H1 (cell line): ENCODE measurements at regions not wholly inside any gene's neighbourhood (a gene's known extent, or its start where the extent isn't known, plus 50 kb on each side); places are given as distances from the start of the nearest gene placed in this dataset.

ENCODE experiments used
- CTCF ChIA-PET: fragments of 300-600 bp; sonication (Branson Sonifier 250); formaldehyde crosslinking; loops from one replicate; lab custom pipeline; 2021; ENCODE audit not compliant: partially characterized antibody; lab: Charles Lee
- POLR2A ChIA-PET: fragments of 300-600 bp; sonication (Branson Sonifier 250); formaldehyde crosslinking; loops from one replicate; lab custom pipeline; 2021; ENCODE audit warnings: inconsistent platforms; ENCODE audit not compliant: partially characterized antibody; lab: Charles Lee
- DNase-seq, 2 experiments: peaks; one replicate each; pipeline versions ENCODE4 v3.0.0 to v3.0.0-alpha.2; 2010 to 2022; ENCODE audit warnings: low spot score in 2 of 2, low read depth in 1 of 2, mixed read lengths in 1 of 2
- FAIRE-seq: peaks from 2 replicates; lab custom pipeline; 2011; peaks lifted over from hg19 to GRCh38; lab: Jason Lieb, UNC
- H2AFZ ChIP-seq: 2 replicates; pipeline ENCODE4 v1.8.1; 2012; ENCODE audit warnings: low read length, inconsistent platforms
- H2AK5ac ChIP-seq: 2 replicates; pipeline ENCODE4 v1.6.1; 2013; ENCODE audit warnings: low read depth, low read length
- H2BK120ac ChIP-seq: replicated peaks from 2 replicates; pipeline ENCODE3; 2013; ENCODE audit warnings: low read depth, low read length, inconsistent platforms
- H2BK12ac ChIP-seq: 2 replicates; pipeline ENCODE4 v1.6.1; 2013; ENCODE audit warnings: low read depth, low read length
- H2BK15ac ChIP-seq: 2 replicates; pipeline ENCODE4 v1.6.1; 2013; ENCODE audit warnings: low read length
- H2BK20ac ChIP-seq: 2 replicates; pipeline ENCODE4 v1.6.1; 2013; ENCODE audit warnings: low read length
- H2BK5ac ChIP-seq: 2 replicates; pipeline ENCODE4 v1.6.1; 2013; ENCODE audit warnings: low read depth, low read length
- H3K14ac ChIP-seq: 2 replicates; pipeline ENCODE4 v1.6.1; 2013; ENCODE audit warnings: inconsistent platforms; ENCODE audit not compliant: insufficient read length
- H3K18ac ChIP-seq: 2 replicates; pipeline ENCODE4 v1.6.1; 2013; ENCODE audit warnings: low read length; ENCODE audit errors: extremely low read depth
- H3K23ac ChIP-seq: 2 replicates; pipeline ENCODE4 v1.6.1; 2013; ENCODE audit warnings: inconsistent platforms; ENCODE audit not compliant: insufficient read length
- H3K23me2 ChIP-seq: 2 replicates; pipeline ENCODE4 v1.6.1; 2013; ENCODE audit warnings: low read depth, low read length
- H3K27ac ChIP-seq: 2 replicates; pipeline ENCODE4 v1.6.1; 2011; ENCODE audit warnings: low read depth, low read length, inconsistent platforms
- H3K27me3 ChIP-seq, 4 experiments: replicated peaks in 1 of 4; 1 replicate in 1 of 4; 2 replicates in 3 of 4; pipeline versions ENCODE4 v1.6.1 to v1.8.1; 2011 to 2013; ENCODE audit warnings: low read length in 3 of 4, mild to moderate bottlenecking in 3 of 4, inconsistent platforms in 2 of 4, mixed read lengths in 2 of 4, moderate library complexity in 1 of 4; ENCODE audit not compliant: control insufficient read depth in 3 of 4, insufficient read depth in 3 of 4; ENCODE audit errors: extremely low read depth in 1 of 4
- H3K36me3 ChIP-seq, 4 experiments: 2 replicates each; pipeline versions ENCODE4 v1.6.1 to v1.8.1; 2011 to 2013; ENCODE audit warnings: mild to moderate bottlenecking in 4 of 4, low read length in 3 of 4, moderate library complexity in 2 of 4, control low read depth in 1 of 4, inconsistent platforms in 1 of 4; ENCODE audit not compliant: insufficient read depth in 4 of 4, control insufficient read depth in 2 of 4
- H3K4ac ChIP-seq: replicated peaks from 2 replicates; pipeline ENCODE3; 2013; ENCODE audit warnings: low read length, low read depth, mixed read lengths, inconsistent platforms; ENCODE audit not compliant: insufficient read length
- H3K4me1 ChIP-seq, 4 experiments: replicated peaks in 1 of 4; 1 replicate in 1 of 4; 2 replicates in 3 of 4; pipeline versions ENCODE4 v1.6.1 to v1.8.1; 2011 to 2013; ENCODE audit warnings: low read length in 3 of 4, inconsistent platforms in 2 of 4, mixed read lengths in 1 of 4; ENCODE audit not compliant: insufficient read depth in 4 of 4, control insufficient read depth in 3 of 4
- H3K4me2 ChIP-seq, 2 experiments: 2 replicates each; pipeline versions ENCODE4 v1.6.1 to v1.8.1; 2011 to 2013; ENCODE audit warnings: low read depth in 2 of 2, low read length in 2 of 2, control low read depth in 1 of 2, inconsistent platforms in 1 of 2, mild to moderate bottlenecking in 1 of 2; ENCODE audit not compliant: insufficient read depth in 1 of 2
- H3K4me3 ChIP-seq, 4 experiments: fragments of 200-600, 300-600 bp in 1 of 4; sonication (generic), shearing (Covaris generic), sonication (Bioruptor Twin) in 1 of 4; 2 replicates each; pipeline versions ENCODE4 v1.5.1 to v1.8.1; 2011 to 2016; ENCODE audit warnings: low read length in 4 of 4, low read depth in 3 of 4, control low read depth in 2 of 4, inconsistent platforms in 2 of 4, mild to moderate bottlenecking in 2 of 4, mixed read lengths in 1 of 4, moderate library complexity in 1 of 4; ENCODE audit not compliant: insufficient read depth in 2 of 4; ENCODE audit errors: extremely low read depth in 1 of 4
- H3K56ac ChIP-seq: replicated peaks from 2 replicates; pipeline ENCODE3; 2013; ENCODE audit warnings: low read depth, mild to moderate bottlenecking, mixed read lengths, low read length, inconsistent platforms; ENCODE audit not compliant: insufficient read length
- H3K79me1 ChIP-seq: 2 replicates; pipeline ENCODE4 v1.6.1; 2013; ENCODE audit warnings: low read depth, low read length, control low read depth
- H3K79me2 ChIP-seq, 2 experiments: 2 replicates each; pipeline versions ENCODE4 v1.6.1 to v1.8.1; 2012 to 2013; ENCODE audit warnings: low read length in 2 of 2, mild to moderate bottlenecking in 2 of 2, inconsistent platforms in 1 of 2; ENCODE audit not compliant: insufficient read depth in 2 of 2, control insufficient read depth in 1 of 2
- H3K9ac ChIP-seq, 4 experiments: replicated peaks in 1 of 4; 1 replicate in 1 of 4; 2 replicates in 3 of 4; pipeline versions ENCODE4 v1.6.1 to v1.8.1; 2011 to 2013; ENCODE audit warnings: low read depth in 3 of 4, low read length in 3 of 4, control low read depth in 2 of 4, mild to moderate bottlenecking in 2 of 4, moderate library complexity in 2 of 4, inconsistent platforms in 1 of 4; ENCODE audit errors: extremely low read depth in 1 of 4
- H3K9me3 ChIP-seq, 2 experiments: 2 replicates each; pipeline versions ENCODE4 v1.6.1 to v1.8.1; 2012 to 2013; ENCODE audit warnings: mild to moderate bottlenecking in 2 of 2, moderate library complexity in 2 of 2, control low read depth in 1 of 2, inconsistent platforms in 1 of 2, low read depth in 1 of 2, low read length in 1 of 2, mixed read lengths in 1 of 2; ENCODE audit not compliant: insufficient read depth in 2 of 2
- H4K20me1 ChIP-seq, 2 experiments: replicated peaks in 1 of 2; 2 replicates each; pipeline versions ENCODE3 to v1.8.1; 2011 to 2013; ENCODE audit warnings: inconsistent platforms in 2 of 2, low read length in 2 of 2, mild to moderate bottlenecking in 1 of 2; ENCODE audit not compliant: insufficient read depth in 2 of 2, control insufficient read depth in 1 of 2
- H4K5ac ChIP-seq: 2 replicates; pipeline ENCODE4 v1.6.1; 2013; ENCODE audit warnings: low read length, low read depth, mixed read lengths, inconsistent platforms; ENCODE audit not compliant: insufficient read length
- H4K8ac ChIP-seq: 2 replicates; pipeline ENCODE4 v1.8.0; 2013; ENCODE audit warnings: mild to moderate bottlenecking, moderate library complexity, low read length, inconsistent platforms; ENCODE audit not compliant: insufficient read depth; ENCODE audit errors: extremely low read depth
- H4K91ac ChIP-seq: replicated peaks from 2 replicates; pipeline ENCODE3; 2013; ENCODE audit warnings: low read length, mixed read lengths, inconsistent platforms; ENCODE audit not compliant: insufficient read length
- EGR1 ChIP-seq: IDR thresholded peaks from 2 replicates; pipeline ENCODE4 v1.6.1; 2011; ENCODE audit warnings: low read depth, low read length, borderline replicate concordance
- HDAC2 ChIP-seq, 2 experiments: fragments of 300-600 bp in 1 of 2; sonication (generic) in 1 of 2; IDR thresholded peaks; 2 replicates each; pipeline ENCODE4 v1.6.1; 2011 to 2012; ENCODE audit warnings: low read depth in 2 of 2, low read length in 2 of 2, mild to moderate bottlenecking in 2 of 2, moderate library complexity in 2 of 2, borderline replicate concordance in 1 of 2, inconsistent platforms in 1 of 2
- JUND ChIP-seq: IDR thresholded peaks from 2 replicates; pipeline ENCODE4 v1.6.1; 2011; ENCODE audit warnings: mild to moderate bottlenecking, improper control_type of control experiment, low read length
- PHF8 ChIP-seq: fragments of 200-600 bp; sonication (generic); conservative IDR thresholded peaks from 2 replicates; pipeline ENCODE4 v1.7.1; 2012; ENCODE audit warnings: low read depth, mild to moderate bottlenecking, inconsistent platforms, low read length, moderate library complexity
- SUZ12 ChIP-seq: fragments of 200-600 bp; sonication (generic); IDR thresholded peaks from 2 replicates; pipeline ENCODE4 v1.6.1; 2012; ENCODE audit warnings: mild to moderate bottlenecking, inconsistent platforms, low read length, moderate library complexity, mixed read lengths
- TCF12 ChIP-seq: IDR thresholded peaks from 2 replicates; pipeline ENCODE4 v1.6.1; 2011; ENCODE audit warnings: low read depth, mild to moderate bottlenecking, low read length
- WGBS, 2 experiments: shearing (Covaris generic) in 1 of 2; methylation state at CpG; one replicate each; pipeline versions ENCODE4 v1.1.6 to v1.1.7; 2013 to 2015; ENCODE audit warnings: low lambda C conversion rate in 2 of 2, mixed read lengths in 2 of 2, inconsistent platforms in 1 of 2, low coverage in 1 of 2, missing lambda C conversion rate in 1 of 2; ENCODE audit not compliant: insufficient replicate concordance in 2 of 2, insufficient coverage in 1 of 2, insufficient read length in 1 of 2; ENCODE audit errors: extremely low coverage in 1 of 2, missing lambda C conversion rate in 1 of 2; 5-methylcytosine and 5-hydroxymethylcytosine counted together
- TF ChIP-seq, protein P1 (sequence below): IDR thresholded peaks from 2 replicates; pipeline ENCODE4 v1.6.1; 2011; ENCODE audit warnings: low read length, improper control_type of control experiment
- TF ChIP-seq, protein P2 (sequence below): IDR thresholded peaks from 2 replicates; pipeline ENCODE4 v1.6.1; 2011; ENCODE audit warnings: low read depth, mild to moderate bottlenecking, low read length; ENCODE audit not compliant: insufficient read depth
- TF ChIP-seq, protein P3 (sequence below): IDR thresholded peaks from 2 replicates; pipeline ENCODE4 v1.6.1; 2012; ENCODE audit warnings: inconsistent platforms

DNA sequence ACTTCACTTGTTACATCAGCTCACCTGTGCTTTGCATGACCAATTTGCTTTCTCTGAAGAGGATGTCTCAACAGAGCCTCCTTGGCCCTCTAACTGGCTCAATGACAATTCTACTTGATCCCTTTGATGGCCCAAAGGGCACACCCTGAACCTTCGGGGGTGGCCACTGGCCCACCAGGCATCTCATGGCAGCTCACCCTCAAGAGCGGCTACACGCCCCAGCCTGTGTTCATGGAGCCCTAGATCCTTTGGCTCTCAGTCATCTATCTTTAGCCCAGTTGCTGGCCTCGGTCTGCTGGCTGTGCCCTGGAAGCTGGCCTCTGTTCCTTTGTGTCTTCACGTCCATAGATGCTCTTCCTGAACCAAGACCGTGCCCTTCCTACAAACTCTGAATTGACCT, 476.7 kb downstream of the NPHP4 start:
- Histone ChIP-seq H3K79me1 (no peaks in the 10 kb centered on the region), H4K20me1 (no peaks in the 10 kb centered on the region), H3K23me2 (no peaks in the 10 kb centered on the region), H3K79me2 (no peaks in the 10 kb centered on the region), H3K27me3 (no peaks in the 10 kb centered on the region), H3K27ac (no peak overlapping the region), H3K4me1 (0 out of 7 replicates have a peak, but pooled peaks cover 0 to 2% (median 0%) of the 10 kb centered on the region in 4 experiments), H2AK5ac (no peak overlapping the region), H3K18ac (no peak overlapping the region), H2BK5ac (no peak overlapping the region), H3K4me2 (no peak overlapping the region), H2AFZ (no peak overlapping the region), H2BK120ac (no peak overlapping the region), H4K8ac (peak overlapping the region; percentile 51; the same call in 1 of the 2 replicates), H3K9ac (no peak overlapping the region), H4K91ac (no peak overlapping the region), H3K4me3 (no peak overlapping the region), H3K36me3 (no peaks in the 10 kb centered on the region), H3K4ac (no peak overlapping the region), H3K9me3 (no peaks in the 10 kb centered on the region), H2BK12ac (no peak overlapping the region), H2BK15ac (no peak overlapping the region), H3K56ac (no peak overlapping the region), H3K23ac (no peak overlapping the region), H2BK20ac (no peak overlapping the region), H3K14ac (no peak overlapping the region), H4K5ac (no peak overlapping the region)
- DNase-seq, result no peak
- CTCF ChIA-PET, result interaction anchor here (0.6 to 5.8 kb wide), 24 partner anchors 9 to 645 kb away, joined by 3 to 36 read pairs (median 5); no protein-coding TSS in a partner anchor
- FAIRE-seq, result no peak
- POLR2A ChIA-PET, result no interaction called here
- 93% methylated on average over 6 of the region's 6 CpGs; no CpG with 5 or more reads in 1 of the 2 experiments for WGBS, 2 experiments
- TF ChIP-seq, protein P1, sequence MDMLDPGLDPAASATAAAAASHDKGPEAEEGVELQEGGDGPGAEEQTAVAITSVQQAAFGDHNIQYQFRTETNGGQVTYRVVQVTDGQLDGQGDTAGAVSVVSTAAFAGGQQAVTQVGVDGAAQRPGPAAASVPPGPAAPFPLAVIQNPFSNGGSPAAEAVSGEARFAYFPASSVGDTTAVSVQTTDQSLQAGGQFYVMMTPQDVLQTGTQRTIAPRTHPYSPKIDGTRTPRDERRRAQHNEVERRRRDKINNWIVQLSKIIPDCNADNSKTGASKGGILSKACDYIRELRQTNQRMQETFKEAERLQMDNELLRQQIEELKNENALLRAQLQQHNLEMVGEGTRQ, result no peak
- TF ChIP-seq HDAC2 (IDR thresholded peaks at IDR 0.05; ENCODE audit: borderline replicate concordance in 1 of 2, low read depth in 2 of 2, low read length in 2 of 2), result no peak
- no peak for TF ChIP-seq EGR1
- TF ChIP-seq PHF8, result no peak
- TF ChIP-seq, protein P2, sequence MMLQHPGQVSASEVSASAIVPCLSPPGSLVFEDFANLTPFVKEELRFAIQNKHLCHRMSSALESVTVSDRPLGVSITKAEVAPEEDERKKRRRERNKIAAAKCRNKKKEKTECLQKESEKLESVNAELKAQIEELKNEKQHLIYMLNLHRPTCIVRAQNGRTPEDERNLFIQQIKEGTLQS, result no peak
- TF ChIP-seq TCF12, result no peak
- no peak for TF ChIP-seq SUZ12
- no peak for TF ChIP-seq JUND
- TF ChIP-seq, protein P3, sequence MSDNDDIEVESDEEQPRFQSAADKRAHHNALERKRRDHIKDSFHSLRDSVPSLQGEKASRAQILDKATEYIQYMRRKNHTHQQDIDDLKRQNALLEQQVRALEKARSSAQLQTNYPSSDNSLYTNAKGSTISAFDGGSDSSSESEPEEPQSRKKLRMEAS, result no peak
